Epithelial cell of esophagus (primary cell): ENCODE measurements at regions not wholly inside any gene's neighbourhood (a gene's known extent, or its start where the extent isn't known, plus 50 kb on each side); places are given as distances from the start of the nearest gene placed in this dataset.

ENCODE experiments used
- DNase-seq: peaks from one replicate; pipeline ENCODE4 v3.0.0; 2010; ENCODE audit warnings: low read depth
- H3K4me3 ChIP-seq: 2 replicates; pipeline ENCODE4 v1.5.1; 2011; ENCODE audit warnings: mild to moderate bottlenecking, low read length, control low read depth
- CTCF ChIP-seq: IDR thresholded peaks from 2 replicates; pipeline ENCODE4 v1.5.1; 2011; ENCODE audit warnings: low read depth, mild to moderate bottlenecking, low read length, control low read depth, inconsistent platforms; ENCODE audit not compliant: insufficient read depth; ENCODE audit errors: missing control alignments

- TF ChIP-seq CTCF: no peak
- no peak for DNase-seq
- no peak overlapping the region for H3K4me3 ChIP-seq
These were observed 256.7 kb downstream of the PARP8 start for GRCh38 chr5:50922942-50923767.

- H3K4me3 ChIP-seq: no peak overlapping the region
- no peak for TF ChIP-seq CTCF
- DNase-seq: no peak
These were observed 257.5 kb downstream of the PARP8 start for GRCh38 chr5:50923768-50924494.

- no peak overlapping the region for H3K4me3 ChIP-seq
- no peak for TF ChIP-seq CTCF
- no peak for DNase-seq
These were observed 261.5 kb downstream of the PARP8 start for GRCh38 chr5:50927953-50928352.

GRCh38 chr5:50929174-50929573 is 262.7 kb downstream of the PARP8 start:
- DNase-seq: no peak
- no peak overlapping the region for H3K4me3 ChIP-seq
- TF ChIP-seq CTCF: no peak

GRCh38 chr5:50934343-50934742 is 267.9 kb downstream of the PARP8 start:
- no peak for TF ChIP-seq CTCF

GRCh38 chr5:50945139-50945538 is 278.7 kb downstream of the PARP8 start:
- no peak overlapping the region for H3K4me3 ChIP-seq
- no peak for DNase-seq
- TF ChIP-seq CTCF: no peak

More at GRCh38 chr5:50934343-50934742, 267.9 kb downstream of the PARP8 start:
- no peak for DNase-seq
- H3K4me3 ChIP-seq: no peak overlapping the region
